ENCODE measurements at regions not wholly inside any gene's neighbourhood (a gene's known extent, or its start where the extent isn't known, plus 50 kb on each side); places are given as distances from the start of the nearest gene placed in this dataset.

- H3K27ac ChIP-seq (ENCODE audit: low read depth, low read length): no peak overlapping the region
- no peaks in the 10 kb centered on the region for H3K9me2 ChIP-seq (replicated peaks; ENCODE audit: insufficient read depth, low read length)
- H3K36me3 ChIP-seq (ENCODE audit: low read length): no peaks in the 10 kb centered on the region
These were observed 840.4 kb downstream of the MAT2B start for GRCh38 chr5:164345853-164346252.

GRCh38 chr5:164346785-164347630, 841.6 kb downstream of the MAT2B start:
- H3K27me3 ChIP-seq (ENCODE audit: low read length): no peaks in the 10 kb centered on the region
- H3K27ac ChIP-seq (ENCODE audit: low read depth, low read length): no peak overlapping the region
- no peaks in the 10 kb centered on the region for H3F3A ChIP-seq (ENCODE audit: insufficient read depth)
- H3K4me3 ChIP-seq (ENCODE audit: insufficient read depth, low read length, poor library complexity, severe bottlenecking): no peak overlapping the region
- no peaks in the 10 kb centered on the region for H3K9me2 ChIP-seq (replicated peaks; ENCODE audit: insufficient read depth, low read length)
- no peak overlapping the region for H3K9ac ChIP-seq (ENCODE audit: low read length)
- H4K20me1 ChIP-seq (ENCODE audit: low read depth, low read length): no peaks in the 10 kb centered on the region
- no peaks in the 10 kb centered on the region for H3K9me3 ChIP-seq (ENCODE audit: insufficient read depth, low read length)
- no peak for TF ChIP-seq CTCF (IDR thresholded peaks at IDR 0.05; ENCODE audit: insufficient read depth, low read length, poor library complexity, severe bottlenecking)
- H2AFZ ChIP-seq (ENCODE audit: low read depth, low read length, severe bottlenecking): no peak overlapping the region
- no peak overlapping the region for H3K4me2 ChIP-seq (ENCODE audit: low read depth, low read length, poor library complexity, severe bottlenecking)
- H3K36me3 ChIP-seq (ENCODE audit: low read length): no peaks in the 10 kb centered on the region
- no peaks in the 10 kb centered on the region for H3K79me2 ChIP-seq (ENCODE audit: insufficient read depth, low read length)

More at GRCh38 chr5:164345853-164346252, 840.4 kb downstream of the MAT2B start:
- no peak for TF ChIP-seq EZH2phosphoT487 (conservative IDR thresholded peaks at IDR 0.05; ENCODE audit: low read length)
- no peak for TF ChIP-seq CTCF (IDR thresholded peaks at IDR 0.05; ENCODE audit: insufficient read depth, low read length, poor library complexity, severe bottlenecking)
- H3K79me2 ChIP-seq (ENCODE audit: insufficient read depth, low read length): no peaks in the 10 kb centered on the region
- no peaks in the 10 kb centered on the region for H3F3A ChIP-seq (ENCODE audit: insufficient read depth)
- no peak overlapping the region for H3K4me3 ChIP-seq (ENCODE audit: insufficient read depth, low read length, poor library complexity, severe bottlenecking)
- no peak overlapping the region for H3K9ac ChIP-seq (ENCODE audit: low read length)
- no peak overlapping the region for H3K4me2 ChIP-seq (ENCODE audit: low read depth, low read length, poor library complexity, severe bottlenecking)
- no peaks in the 10 kb centered on the region for H3K27me3 ChIP-seq (ENCODE audit: low read length)
- H3K9me3 ChIP-seq (ENCODE audit: insufficient read depth, low read length): no peaks in the 10 kb centered on the region
- no peak overlapping the region for H2AFZ ChIP-seq (ENCODE audit: low read depth, low read length, severe bottlenecking)
- H4K20me1 ChIP-seq (ENCODE audit: low read depth, low read length): no peaks in the 10 kb centered on the region

- TF ChIP-seq CTCF (IDR thresholded peaks at IDR 0.05; ENCODE audit: insufficient read depth, low read length, poor library complexity, severe bottlenecking) (no peak), EZH2phosphoT487 (conservative IDR thresholded peaks at IDR 0.05; ENCODE audit: low read length) (no peak)
- no peaks in the 10 kb centered on the region for H3K9me2 ChIP-seq (replicated peaks; ENCODE audit: insufficient read depth, low read length)
- H3F3A ChIP-seq (ENCODE audit: insufficient read depth): no peaks in the 10 kb centered on the region
- no peaks in the 10 kb centered on the region for H3K79me2 ChIP-seq (ENCODE audit: insufficient read depth, low read length)
- H3K36me3 ChIP-seq (ENCODE audit: low read length): no peaks in the 10 kb centered on the region
- H4K20me1 ChIP-seq (ENCODE audit: low read depth, low read length): no peaks in the 10 kb centered on the region
- H2AFZ ChIP-seq (ENCODE audit: low read depth, low read length, severe bottlenecking): no peak overlapping the region
- H3K9me3 ChIP-seq (ENCODE audit: insufficient read depth, low read length): no peaks in the 10 kb centered on the region
- H3K27me3 ChIP-seq (ENCODE audit: low read length): no peaks in the 10 kb centered on the region
- no peak overlapping the region for H3K27ac ChIP-seq (ENCODE audit: low read depth, low read length)
- no peak overlapping the region for H3K4me3 ChIP-seq (ENCODE audit: insufficient read depth, low read length, poor library complexity, severe bottlenecking)
- H3K9ac ChIP-seq (ENCODE audit: low read length): no peak overlapping the region
- H3K4me2 ChIP-seq (ENCODE audit: low read depth, low read length, poor library complexity, severe bottlenecking): no peak overlapping the region
These were observed 844.8 kb downstream of the MAT2B start for GRCh38 chr5:164350236-164350635.

Data from SU-DHL-6 (cell line).